ELF-1 (cell line): ENCODE measurements at regions not wholly inside any gene's neighbourhood (a gene's known extent, or its start where the extent isn't known, plus 50 kb on each side); places are given as distances from the start of the nearest gene placed in this dataset.
"Not testable (repeated sequence)": the region's sequence is repeated elsewhere in the genome, so short reads cannot be mapped to it uniquely, and the experiment has no call there.

ENCODE experiments used
- DNase-seq: peaks from one replicate; pipeline ENCODE4 v3.0.0-alpha.2; 2016; ENCODE audit warnings: low read depth, low spot score

- DNase-seq = not testable (repeated sequence)
Observed at GRCh38 chr6:78807655-78808355, 59.5 kb upstream of the IRAK1BP1 start.

GRCh38 chr6:78808356-78808891, 58.9 kb upstream of the IRAK1BP1 start:
- no peak for DNase-seq

- no peak for DNase-seq
Observed at GRCh38 chr6:78808933-78809332, 58.4 kb upstream of the IRAK1BP1 start.

- DNase-seq = peak; percentile 57
Observed at GRCh38 chr6:78810146-78810545, 57.2 kb upstream of the IRAK1BP1 start.

GRCh38 chr6:78810698-78811097, 56.7 kb upstream of the IRAK1BP1 start:
- DNase-seq = no peak
